Naive thymus-derived CD4-positive, alpha-beta T cell (primary cell): ENCODE measurements at regions not wholly inside any gene's neighbourhood (a gene's known extent, or its start where the extent isn't known, plus 50 kb on each side); places are given as distances from the start of the nearest gene placed in this dataset.

Experiments
- ATAC-seq: fragments of 150-1000 bp; cut with Tn5 transposase; 2 replicates; pipeline ENCODE4 v1.10.0; 2021; ENCODE audit warnings: mild to moderate bottlenecking, moderate library complexity
- CTCF ChIA-PET: fragments of 350-600 bp; sonication (Branson Sonifier 250); formaldehyde crosslinking; loops from one replicate; lab custom pipeline; 2021; ENCODE audit warnings: antibody characterized with exemption; lab: Charles Lee
- POLR2A ChIA-PET: fragments of 350-600 bp; sonication (Branson Sonifier 250); formaldehyde crosslinking; loops from one replicate; lab custom pipeline; 2021; ENCODE audit warnings: antibody characterized with exemption, inconsistent platforms; lab: Charles Lee
- DNase-seq, 9 donors: peaks; one replicate each; pipeline versions ENCODE4 v3.0.0 to v3.0.0-alpha.2; 2020 to 2022; ENCODE audit warnings: mixed read lengths in 1 of 9
- H3K27ac ChIP-seq: one replicate; pipeline ENCODE4 v1.7.0; 2013; ENCODE audit warnings: mild to moderate bottlenecking, low read depth, low read length, moderate library complexity
- H3K27me3 ChIP-seq, 2 donors: one replicate each; pipeline ENCODE4 v1.7.0; 2013; ENCODE audit warnings: low read length in 2 of 2, mild to moderate bottlenecking in 2 of 2, moderate library complexity in 2 of 2; ENCODE audit not compliant: control insufficient read depth in 2 of 2, insufficient read depth in 2 of 2
- H3K36me3 ChIP-seq, 3 experiments: 1 replicate in 2 of 3; 2 replicates in 1 of 3; pipeline ENCODE4 v1.7.0; 2013; ENCODE audit warnings: low read length in 3 of 3, mild to moderate bottlenecking in 3 of 3, moderate library complexity in 1 of 3; ENCODE audit not compliant: insufficient read depth in 3 of 3, control insufficient read depth in 2 of 3
- H3K4me1 ChIP-seq, 2 donors: one replicate each; pipeline ENCODE4 v1.7.0; 2013; ENCODE audit warnings: low read length in 2 of 2, mild to moderate bottlenecking in 2 of 2, moderate library complexity in 1 of 2; ENCODE audit not compliant: control insufficient read depth in 2 of 2, insufficient read depth in 2 of 2
- H3K4me3 ChIP-seq: 2 replicates; pipeline ENCODE4 v1.7.0; 2013; ENCODE audit warnings: mild to moderate bottlenecking, low read length
- H3K9me3 ChIP-seq, 3 experiments: 1 replicate in 2 of 3; 2 replicates in 1 of 3; pipeline ENCODE4 v1.7.0; 2013; ENCODE audit warnings: low read length in 3 of 3; ENCODE audit not compliant: control insufficient read depth in 2 of 3
- H3K27ac Mint-ChIP-seq, 9 donors: one replicate each; pipeline ENCODE4 v1.8.0; 2020 to 2022; ENCODE audit warnings: mixed read lengths in 9 of 9, mild to moderate bottlenecking in 8 of 9, moderate library complexity in 5 of 9, inconsistent platforms in 2 of 9
- H3K27me3 Mint-ChIP-seq, 5 donors: one replicate each; pipeline ENCODE4 v1.8.0; 2021 to 2022; ENCODE audit warnings: mixed read lengths in 5 of 5, mild to moderate bottlenecking in 1 of 5
- H3K36me3 Mint-ChIP-seq, 5 donors: one replicate each; pipeline ENCODE4 v1.8.0; 2020 to 2022; ENCODE audit warnings: mixed read lengths in 5 of 5, mild to moderate bottlenecking in 3 of 5, inconsistent platforms in 1 of 5
- H3K4me1 Mint-ChIP-seq, 7 donors: one replicate each; pipeline ENCODE4 v1.8.0; 2020 to 2022; ENCODE audit warnings: mixed read lengths in 7 of 7, mild to moderate bottlenecking in 3 of 7, inconsistent platforms in 1 of 7
- H3K4me3 Mint-ChIP-seq, 10 donors: one replicate each; pipeline ENCODE4 v1.8.0; 2020 to 2022; ENCODE audit warnings: mild to moderate bottlenecking in 10 of 10, mixed read lengths in 10 of 10, moderate library complexity in 6 of 10, inconsistent platforms in 2 of 10
- H3K9me3 Mint-ChIP-seq, 11 donors: one replicate each; pipeline ENCODE4 v1.8.0; 2020 to 2022; ENCODE audit warnings: mixed read lengths in 11 of 11, mild to moderate bottlenecking in 4 of 11, inconsistent platforms in 1 of 11, moderate library complexity in 1 of 11
- intact Hi-C, 2 donors: fragments of 100-400 bp; cut with micrococcal nuclease; formaldehyde crosslinking; loops; one replicate each; pipeline ENCODE4 v1.15.1; 2023

GRCh38 chrX:46447384-46447783 lies 97.8 kb downstream of the ZNF674 start:
- intact Hi-C loops, result loop anchor here (1.0 to 10.0 kb wide), 7 partner anchors 39 to 700 kb away; partner anchors contain the start of genes ZNF674 (in 2 of the 2), RBM10 (in 1 of the 2) and RP2 (in 1 of the 2)
- peak overlapping the region; percentile 77 to 91 (median 85) for H3K4me3 Mint-ChIP-seq
- H3K27ac Mint-ChIP-seq, result peak overlapping the region; percentile 79 to 92 (median 90)
- peaks cover 5 to 34% (median 25%) of the 10 kb centered on the region in 7 donors for H3K4me1 Mint-ChIP-seq
- Histone ChIP-seq H3K4me3 (peak overlapping the region; percentile 83), H3K4me1 (peaks cover 5 to 7% of the 10 kb centered on the region in 2 donors), H3K27ac (peak overlapping the region; percentile 86), H3K27me3 (no peaks in the 10 kb centered on the region), H3K9me3 (no peaks in the 10 kb centered on the region), H3K36me3 (peaks cover 0 to 11% (median under 1%) of the 10 kb centered on the region in 3 experiments)
- POLR2A ChIA-PET, result interaction anchor here (0.7 to 1.7 kb wide), 2 partner anchors 9 to 311 kb away, joined by 3 to 4 read pairs; no protein-coding TSS in a partner anchor
- H3K36me3 Mint-ChIP-seq, result peaks cover 4 to 20% (median 10%) of the 10 kb centered on the region in 5 donors
- no peaks in the 10 kb centered on the region for H3K27me3 Mint-ChIP-seq
- ATAC-seq (no peak), DNase-seq (peak in 1 of 9 donors; percentile 5)
- CTCF ChIA-PET, result no interaction called here
- peaks cover 0 to 3% (median 0%) of the 10 kb centered on the region in 11 donors for H3K9me3 Mint-ChIP-seq

GRCh38 chrX:46446727-46447378 lies 98.4 kb downstream of the ZNF674 start:
- CTCF ChIA-PET, result no interaction called here
- H3K36me3 Mint-ChIP-seq, result peaks cover 0 to 15% (median 10%) of the 10 kb centered on the region in 5 donors
- peaks cover 0 to 29% (median 20%) of the 10 kb centered on the region in 7 donors for H3K4me1 Mint-ChIP-seq
- Histone ChIP-seq H3K27me3 (no peaks in the 10 kb centered on the region), H3K27ac (peak overlapping the region; percentile 86), H3K4me3 (peak overlapping the region; percentile 83), H3K36me3 (peaks cover 0 to 11% (median 0%) of the 10 kb centered on the region in 3 experiments), H3K4me1 (peaks cover 5 to 7% of the 10 kb centered on the region in 2 donors), H3K9me3 (no peaks in the 10 kb centered on the region)
- H3K9me3 Mint-ChIP-seq, result peaks cover 0 to 2% (median 0%) of the 10 kb centered on the region in 11 donors
- POLR2A ChIA-PET, result interaction anchor here (0.7 to 1.7 kb wide), 2 partner anchors 9 to 954 kb away, joined by 3 to 4 read pairs; no protein-coding TSS in a partner anchor
- DNase-seq, result peak; percentile 75 to 86 (median 81)
- intact Hi-C loops, result loop anchor here (1.0 to 10.0 kb wide), 7 partner anchors 38 to 700 kb away; partner anchors contain the start of genes ZNF674 (in 2 of the 2), RBM10 (in 1 of the 2) and RP2 (in 1 of the 2)
- peak overlapping the region; percentile 77 to 91 (median 85) for H3K4me3 Mint-ChIP-seq
- H3K27me3 Mint-ChIP-seq, result no peaks in the 10 kb centered on the region
- H3K27ac Mint-ChIP-seq, result peak overlapping the region; percentile 79 to 92 (median 90)
- peak; percentile 94 for ATAC-seq

GRCh38 chrX:46444011-46444410 lies 101.2 kb downstream of the ZNF674 start:
- POLR2A ChIA-PET, result no interaction called here
- Histone ChIP-seq H3K4me3 (no peak overlapping the region), H3K27ac (no peak overlapping the region), H3K27me3 (no peaks in the 10 kb centered on the region), H3K9me3 (no peaks in the 10 kb centered on the region), H3K4me1 (peaks cover 5 to 7% of the 10 kb centered on the region in 2 donors), H3K36me3 (peaks cover 0 to 6% (median 0%) of the 10 kb centered on the region in 3 experiments)
- intact Hi-C loops, result loop anchor here in 1 of 2 donors (10.0 kb wide), 1 partner anchor 241 kb away; no protein-coding TSS in a partner anchor
- DNase-seq (peak in 1 of 9 donors; percentile 23), ATAC-seq (no peak)
- Mint-ChIP-seq H3K4me1 (peaks cover 0 to 20% (median 12%) of the 10 kb centered on the region in 7 donors), H3K27ac (no peak overlapping the region), H3K4me3 (no peak overlapping the region), H3K36me3 (peaks cover 0 to 4% (median 0%) of the 10 kb centered on the region in 5 donors), H3K9me3 (peaks cover 0 to 1% (median 0%) of the 10 kb centered on the region in 11 donors), H3K27me3 (no peaks in the 10 kb centered on the region)
- CTCF ChIA-PET, result no interaction called here

GRCh38 chrX:46436744-46437143 lies 108.5 kb downstream of the ZNF674 start:
- no peaks in the 10 kb centered on the region for H3K36me3 Mint-ChIP-seq
- H3K27ac Mint-ChIP-seq, result no peak overlapping the region
- ATAC-seq (no peak), DNase-seq (no peak)
- Histone ChIP-seq H3K4me3 (no peak overlapping the region), H3K27me3 (no peaks in the 10 kb centered on the region), H3K9me3 (no peaks in the 10 kb centered on the region), H3K36me3 (no peaks in the 10 kb centered on the region), H3K4me1 (no peaks in the 10 kb centered on the region), H3K27ac (no peak overlapping the region)
- H3K27me3 Mint-ChIP-seq, result no peaks in the 10 kb centered on the region
- ChIA-PET CTCF (no interaction called here), POLR2A (no interaction called here)
- intact Hi-C loops, result no loop called here
- H3K9me3 Mint-ChIP-seq, result no peaks in the 10 kb centered on the region
- no peak overlapping the region for H3K4me3 Mint-ChIP-seq
- H3K4me1 Mint-ChIP-seq, result no peaks in the 10 kb centered on the region

- ATAC-seq, result no peak
- Histone ChIP-seq H3K9me3 (no peaks in the 10 kb centered on the region), H3K4me1 (no peaks in the 10 kb centered on the region), H3K36me3 (no peaks in the 10 kb centered on the region), H3K4me3 (no peak overlapping the region), H3K27ac (no peak overlapping the region), H3K27me3 (no peaks in the 10 kb centered on the region)
- Mint-ChIP-seq H3K27ac (peak overlapping the region in 1 of 9 donors; percentile 31), H3K4me3 (no peak overlapping the region), H3K4me1 (no peaks in the 10 kb centered on the region), H3K36me3 (no peaks in the 10 kb centered on the region), H3K27me3 (no peaks in the 10 kb centered on the region), H3K9me3 (no peaks in the 10 kb centered on the region)
- intact Hi-C loops, result no loop called here
- no peak for DNase-seq
- CTCF ChIA-PET, result no interaction called here
- POLR2A ChIA-PET, result no interaction called here
Measured at GRCh38 chrX:46433892-46434291, 111.3 kb downstream of the ZNF674 start.

GRCh38 chrX:46408553-46409407 lies 136.4 kb downstream of the ZNF674 start:
- ChIA-PET CTCF (interaction anchor here (1.1 to 2.0 kb wide), 5 partner anchors 18 to 893 kb away, joined by 3 to 12 read pairs (median 6); no protein-coding TSS in a partner anchor), POLR2A (no interaction called here)
- peaks cover 0 to 5% (median 0%) of the 10 kb centered on the region in 5 donors for H3K27me3 Mint-ChIP-seq
- intact Hi-C loops, result loop anchor here (1.0 to 10.0 kb wide), 6 partner anchors 28 to 894 kb away; partner anchors contain the start of gene ZNF674 (in 1 of the 2)
- Histone ChIP-seq H3K36me3 (no peaks in the 10 kb centered on the region), H3K4me3 (no peak overlapping the region), H3K9me3 (no peaks in the 10 kb centered on the region), H3K4me1 (no peaks in the 10 kb centered on the region), H3K27me3 (no peaks in the 10 kb centered on the region), H3K27ac (no peak overlapping the region)
- H3K36me3 Mint-ChIP-seq, result no peaks in the 10 kb centered on the region
- no peak overlapping the region for H3K4me3 Mint-ChIP-seq
- no peaks in the 10 kb centered on the region for H3K9me3 Mint-ChIP-seq
- H3K4me1 Mint-ChIP-seq, result peaks cover 0 to 2% (median 0%) of the 10 kb centered on the region in 7 donors
- peak overlapping the region in 1 of 9 donors; percentile 59 for H3K27ac Mint-ChIP-seq
- ATAC-seq, result peak; percentile 54
- peak; percentile 12 to 61 (median 38) for DNase-seq
